ENCODE measurements at regions not wholly inside any gene's neighbourhood (a gene's known extent, or its start where the extent isn't known, plus 50 kb on each side); places are given as distances from the start of the nearest gene placed in this dataset.

DNA sequence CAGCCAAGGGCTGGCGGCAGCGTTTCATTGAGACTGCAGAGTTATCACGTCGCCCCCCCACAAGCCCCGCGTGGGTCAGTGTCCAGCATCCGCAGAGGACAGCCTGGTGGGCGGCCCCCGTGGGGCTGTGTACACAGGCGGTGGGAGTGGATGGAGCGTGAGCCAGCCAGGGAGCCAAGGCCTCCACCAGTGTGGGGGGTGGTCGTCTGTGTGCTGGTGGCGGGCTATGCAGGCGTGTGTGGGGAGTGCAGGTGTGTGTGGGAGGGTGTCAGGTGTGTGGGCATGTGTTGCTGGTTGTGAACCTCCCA lies 56.5 kb upstream of the NKX1-1 start:
- TF ChIP-seq, protein P1, sequence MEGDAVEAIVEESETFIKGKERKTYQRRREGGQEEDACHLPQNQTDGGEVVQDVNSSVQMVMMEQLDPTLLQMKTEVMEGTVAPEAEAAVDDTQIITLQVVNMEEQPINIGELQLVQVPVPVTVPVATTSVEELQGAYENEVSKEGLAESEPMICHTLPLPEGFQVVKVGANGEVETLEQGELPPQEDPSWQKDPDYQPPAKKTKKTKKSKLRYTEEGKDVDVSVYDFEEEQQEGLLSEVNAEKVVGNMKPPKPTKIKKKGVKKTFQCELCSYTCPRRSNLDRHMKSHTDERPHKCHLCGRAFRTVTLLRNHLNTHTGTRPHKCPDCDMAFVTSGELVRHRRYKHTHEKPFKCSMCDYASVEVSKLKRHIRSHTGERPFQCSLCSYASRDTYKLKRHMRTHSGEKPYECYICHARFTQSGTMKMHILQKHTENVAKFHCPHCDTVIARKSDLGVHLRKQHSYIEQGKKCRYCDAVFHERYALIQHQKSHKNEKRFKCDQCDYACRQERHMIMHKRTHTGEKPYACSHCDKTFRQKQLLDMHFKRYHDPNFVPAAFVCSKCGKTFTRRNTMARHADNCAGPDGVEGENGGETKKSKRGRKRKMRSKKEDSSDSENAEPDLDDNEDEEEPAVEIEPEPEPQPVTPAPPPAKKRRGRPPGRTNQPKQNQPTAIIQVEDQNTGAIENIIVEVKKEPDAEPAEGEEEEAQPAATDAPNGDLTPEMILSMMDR (IDR thresholded peaks at IDR 0.05 in 8 of 11, conservative IDR thresholded peaks at IDR 0.05 in 3 of 11) = no peak
- no peak for TF ChIP-seq POLR2AphosphoS5 (IDR thresholded peaks at IDR 0.05)
